ENCODE measurements at regions not wholly inside any gene's neighbourhood (a gene's known extent, or its start where the extent isn't known, plus 50 kb on each side); places are given as distances from the start of the nearest gene placed in this dataset.

DNA sequence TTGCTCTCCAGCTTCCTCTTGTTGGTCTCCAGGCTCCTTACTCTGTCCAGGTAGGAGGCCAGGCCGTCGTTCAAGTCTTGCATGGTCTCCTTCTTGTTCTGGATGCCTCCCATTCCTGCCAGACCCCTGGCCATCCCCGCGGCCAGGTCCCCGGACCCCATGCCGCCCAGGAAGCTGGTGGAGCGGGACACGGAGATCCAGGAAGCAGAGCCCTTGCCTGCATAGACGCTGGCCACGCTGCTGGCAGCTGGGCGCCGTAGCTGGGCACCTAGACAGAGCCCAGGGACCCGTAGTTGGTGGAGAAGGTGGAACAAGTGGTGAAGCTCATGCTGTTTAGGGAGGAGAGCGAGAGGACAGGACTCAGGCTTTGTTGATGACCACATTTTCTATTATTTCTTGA is 1584.0 kb upstream of the ACO1 start:
- no CpG with 5 or more reads among the region's 14 CpGs for WGBS (ENCODE audit: extremely low coverage, insufficient coverage, insufficient read length)
- no peak overlapping the region for H2AFZ ChIP-seq (ENCODE audit: insufficient read depth, low read length, poor library complexity)
- no peak overlapping the region for H2BK120ac ChIP-seq (ENCODE audit: insufficient read depth, low read length, poor library complexity)
- H4K12ac ChIP-seq (ENCODE audit: low read depth, low read length): no peak overlapping the region
- no peaks in the 10 kb centered on the region for H3K36me3 ChIP-seq (ENCODE audit: control insufficient read depth in 1 of 2, insufficient read depth in 2 of 2, low read length in 2 of 2)
- no peaks in the 10 kb centered on the region for H3K79me2 ChIP-seq (ENCODE audit: control insufficient read depth, insufficient read depth, low read length, poor library complexity)
- H2AK5ac ChIP-seq (ENCODE audit: low read length): no peak overlapping the region
- no peak overlapping the region for H3K4ac ChIP-seq (ENCODE audit: low read depth, low read length)
- no peak overlapping the region for H3K27ac ChIP-seq (ENCODE audit: low read depth, low read length)
- H3K9me3 ChIP-seq (ENCODE audit: insufficient read depth, low read depth, low read length): peaks cover 4% of the 10 kb centered on the region
- H3K4me2 ChIP-seq (ENCODE audit: low read length): no peak overlapping the region
- no peak overlapping the region for H2BK12ac ChIP-seq (ENCODE audit: low read length)
- H3K23ac ChIP-seq (ENCODE audit: low read length): no peak overlapping the region
- H3K14ac ChIP-seq (ENCODE audit: low read length): no peak overlapping the region
- DNase-seq: no peak
- H3K4me3 ChIP-seq (ENCODE audit: low read depth, low read length): no peak overlapping the region
- H3K4me1 ChIP-seq (ENCODE audit: control insufficient read depth in 1 of 2, insufficient read depth in 2 of 2, low read length in 2 of 2): no peaks in the 10 kb centered on the region
- no peaks in the 10 kb centered on the region for H3K79me1 ChIP-seq (ENCODE audit: low read length)
- H4K91ac ChIP-seq (ENCODE audit: low read depth, low read length): no peak overlapping the region
- no peaks in the 10 kb centered on the region for H3K27me3 ChIP-seq (ENCODE audit: insufficient read depth, low read length)
- H3K9ac ChIP-seq (ENCODE audit: low read length): no peak overlapping the region
- H3K18ac ChIP-seq (ENCODE audit: low read length): no peak overlapping the region
- H4K8ac ChIP-seq (ENCODE audit: low read depth, low read length): no peak overlapping the region
- no peak overlapping the region for H2BK5ac ChIP-seq (ENCODE audit: low read depth, low read length, poor library complexity)

DNA sequence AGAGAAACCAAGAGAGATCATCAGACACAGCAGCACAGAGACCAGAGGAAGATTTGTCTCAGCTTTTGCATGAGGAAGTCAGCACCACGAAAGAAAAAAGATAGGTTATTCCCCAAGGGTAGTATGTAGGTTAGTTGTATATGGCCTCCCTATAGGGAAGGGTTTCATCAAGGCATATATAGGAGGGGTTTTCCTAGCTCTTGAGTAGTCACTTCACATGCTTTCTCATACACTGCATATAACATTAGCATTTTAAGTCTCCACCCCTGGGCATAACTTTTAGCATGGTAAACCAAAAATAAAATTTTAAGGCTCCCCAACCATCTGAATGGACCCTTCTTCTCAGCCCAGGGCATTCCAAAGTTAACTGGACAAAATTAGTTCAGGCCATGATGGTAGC is 1571.6 kb upstream of the ACO1 start:
- Histone ChIP-seq H3K4me1 (ENCODE audit: control insufficient read depth in 1 of 2, insufficient read depth in 2 of 2, low read length in 2 of 2) (no peaks in the 10 kb centered on the region), H3K79me2 (ENCODE audit: control insufficient read depth, insufficient read depth, low read length, poor library complexity) (no peaks in the 10 kb centered on the region), H3K14ac (ENCODE audit: low read length) (no peak overlapping the region), H4K91ac (ENCODE audit: low read depth, low read length) (no peak overlapping the region), H3K36me3 (ENCODE audit: control insufficient read depth in 1 of 2, insufficient read depth in 2 of 2, low read length in 2 of 2) (no peaks in the 10 kb centered on the region), H3K79me1 (ENCODE audit: low read length) (no peaks in the 10 kb centered on the region), H4K8ac (ENCODE audit: low read depth, low read length) (no peak overlapping the region), H3K4ac (ENCODE audit: low read depth, low read length) (no peak overlapping the region), H3K18ac (ENCODE audit: low read length) (no peak overlapping the region), H3K4me3 (ENCODE audit: low read depth, low read length) (no peak overlapping the region), H3K9me3 (ENCODE audit: insufficient read depth, low read depth, low read length) (no peaks in the 10 kb centered on the region), H3K27me3 (ENCODE audit: insufficient read depth, low read length) (no peaks in the 10 kb centered on the region), H3K23ac (ENCODE audit: low read length) (no peak overlapping the region), H4K12ac (ENCODE audit: low read depth, low read length) (no peak overlapping the region), H2BK120ac (ENCODE audit: insufficient read depth, low read length, poor library complexity) (no peak overlapping the region), H3K27ac (ENCODE audit: low read depth, low read length) (no peak overlapping the region), H2BK12ac (ENCODE audit: low read length) (no peak overlapping the region), H2AFZ (ENCODE audit: insufficient read depth, low read length, poor library complexity) (no peak overlapping the region), H2AK5ac (ENCODE audit: low read length) (no peak overlapping the region), H3K4me2 (ENCODE audit: low read length) (no peak overlapping the region), H2BK5ac (ENCODE audit: low read depth, low read length, poor library complexity) (no peak overlapping the region), H3K9ac (ENCODE audit: low read length) (no peak overlapping the region)
- DNase-seq: no peak
- no CpG with 5 or more reads among the region's 1 CpG for WGBS (ENCODE audit: extremely low coverage, insufficient coverage, insufficient read length)

DNA sequence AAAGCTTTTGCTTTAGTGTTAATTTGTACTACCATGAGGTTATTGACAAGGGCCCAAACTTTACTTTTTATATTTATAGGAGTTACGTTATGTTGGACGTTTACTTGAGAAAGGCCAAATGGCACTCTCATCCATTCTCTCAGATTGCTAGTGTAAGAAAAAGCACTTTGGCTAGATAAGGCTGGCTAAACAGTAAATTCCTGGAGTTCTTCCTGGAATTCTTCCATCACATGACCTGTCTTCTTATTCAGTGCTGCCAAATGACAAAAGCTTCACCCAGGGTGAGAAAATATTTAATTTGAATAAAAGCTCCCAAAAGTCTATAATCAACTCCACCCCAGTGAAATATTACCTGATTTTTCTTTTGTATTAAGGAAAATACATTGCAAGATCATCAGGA is 1568.9 kb upstream of the ACO1 start:
- Histone ChIP-seq H3K14ac (ENCODE audit: low read length) (no peak overlapping the region), H3K27me3 (ENCODE audit: insufficient read depth, low read length) (no peaks in the 10 kb centered on the region), H3K4me3 (ENCODE audit: low read depth, low read length) (no peak overlapping the region), H3K9ac (ENCODE audit: low read length) (no peak overlapping the region), H3K18ac (ENCODE audit: low read length) (no peak overlapping the region), H3K79me1 (ENCODE audit: low read length) (no peaks in the 10 kb centered on the region), H2BK120ac (ENCODE audit: insufficient read depth, low read length, poor library complexity) (no peak overlapping the region), H2AK5ac (ENCODE audit: low read length) (no peak overlapping the region), H4K12ac (ENCODE audit: low read depth, low read length) (no peak overlapping the region), H3K4me1 (ENCODE audit: control insufficient read depth in 1 of 2, insufficient read depth in 2 of 2, low read length in 2 of 2) (no peaks in the 10 kb centered on the region), H4K91ac (ENCODE audit: low read depth, low read length) (no peak overlapping the region), H3K4me2 (ENCODE audit: low read length) (no peak overlapping the region), H3K27ac (ENCODE audit: low read depth, low read length) (no peak overlapping the region), H3K9me3 (ENCODE audit: insufficient read depth, low read depth, low read length) (no peaks in the 10 kb centered on the region), H4K8ac (ENCODE audit: low read depth, low read length) (no peak overlapping the region), H2AFZ (ENCODE audit: insufficient read depth, low read length, poor library complexity) (no peak overlapping the region), H3K36me3 (ENCODE audit: control insufficient read depth in 1 of 2, insufficient read depth in 2 of 2, low read length in 2 of 2) (no peaks in the 10 kb centered on the region), H3K79me2 (ENCODE audit: control insufficient read depth, insufficient read depth, low read length, poor library complexity) (no peaks in the 10 kb centered on the region), H2BK12ac (ENCODE audit: low read length) (no peak overlapping the region), H3K23ac (ENCODE audit: low read length) (no peak overlapping the region), H2BK5ac (ENCODE audit: low read depth, low read length, poor library complexity) (no peak overlapping the region), H3K4ac (ENCODE audit: low read depth, low read length) (no peak overlapping the region)
- no CpG with 5 or more reads among the region's 2 CpGs for WGBS (ENCODE audit: extremely low coverage, insufficient coverage, insufficient read length)
- DNase-seq: no peak

DNA sequence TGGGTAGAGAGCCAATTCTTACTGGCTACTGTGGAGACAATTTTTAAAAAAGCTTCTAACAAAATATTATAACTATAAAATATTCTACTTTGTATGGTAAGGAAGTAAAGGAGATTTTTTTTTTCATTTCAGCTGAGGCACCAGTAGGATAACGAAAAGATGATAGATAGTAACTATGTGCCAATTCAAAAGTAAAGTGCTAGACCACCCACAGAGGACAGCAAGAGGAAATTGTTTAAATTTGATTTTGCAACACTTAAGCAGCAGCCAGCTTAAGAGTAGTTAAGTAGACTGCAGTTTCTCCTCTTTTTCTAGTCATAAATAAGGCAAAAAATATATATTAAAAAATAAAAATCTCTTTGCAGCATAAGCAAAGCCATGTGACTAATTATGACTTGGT is 1539.3 kb upstream of the ACO1 start:
- Histone ChIP-seq H4K8ac (ENCODE audit: low read depth, low read length) (no peak overlapping the region), H2AFZ (ENCODE audit: insufficient read depth, low read length, poor library complexity) (no peak overlapping the region), H2AK5ac (ENCODE audit: low read length) (no peak overlapping the region), H4K12ac (ENCODE audit: low read depth, low read length) (no peak overlapping the region), H2BK12ac (ENCODE audit: low read length) (no peak overlapping the region), H3K4me2 (ENCODE audit: low read length) (no peak overlapping the region), H3K18ac (ENCODE audit: low read length) (no peak overlapping the region), H2BK5ac (ENCODE audit: low read depth, low read length, poor library complexity) (no peak overlapping the region), H3K9me3 (ENCODE audit: insufficient read depth, low read depth, low read length) (no peaks in the 10 kb centered on the region), H2BK120ac (ENCODE audit: insufficient read depth, low read length, poor library complexity) (no peak overlapping the region), H3K79me1 (ENCODE audit: low read length) (no peaks in the 10 kb centered on the region), H3K79me2 (ENCODE audit: control insufficient read depth, insufficient read depth, low read length, poor library complexity) (no peaks in the 10 kb centered on the region), H4K91ac (ENCODE audit: low read depth, low read length) (no peak overlapping the region), H3K27ac (ENCODE audit: low read depth, low read length) (no peak overlapping the region), H3K36me3 (ENCODE audit: control insufficient read depth in 1 of 2, insufficient read depth in 2 of 2, low read length in 2 of 2) (no peaks in the 10 kb centered on the region), H3K27me3 (ENCODE audit: insufficient read depth, low read length) (no peaks in the 10 kb centered on the region), H3K4ac (ENCODE audit: low read depth, low read length) (no peak overlapping the region), H3K14ac (ENCODE audit: low read length) (no peak overlapping the region), H3K4me3 (ENCODE audit: low read depth, low read length) (no peak overlapping the region), H3K23ac (ENCODE audit: low read length) (no peak overlapping the region), H3K4me1 (ENCODE audit: control insufficient read depth in 1 of 2, insufficient read depth in 2 of 2, low read length in 2 of 2) (no peaks in the 10 kb centered on the region), H3K9ac (ENCODE audit: low read length) (no peak overlapping the region)
- no peak for DNase-seq
- WGBS (ENCODE audit: extremely low coverage, insufficient coverage, insufficient read length): no CpG with 5 or more reads among the region's 1 CpG
